ENCODE measurements at regions not wholly inside any gene's neighbourhood (a gene's known extent, or its start where the extent isn't known, plus 50 kb on each side); places are given as distances from the start of the nearest gene placed in this dataset.

DNA sequence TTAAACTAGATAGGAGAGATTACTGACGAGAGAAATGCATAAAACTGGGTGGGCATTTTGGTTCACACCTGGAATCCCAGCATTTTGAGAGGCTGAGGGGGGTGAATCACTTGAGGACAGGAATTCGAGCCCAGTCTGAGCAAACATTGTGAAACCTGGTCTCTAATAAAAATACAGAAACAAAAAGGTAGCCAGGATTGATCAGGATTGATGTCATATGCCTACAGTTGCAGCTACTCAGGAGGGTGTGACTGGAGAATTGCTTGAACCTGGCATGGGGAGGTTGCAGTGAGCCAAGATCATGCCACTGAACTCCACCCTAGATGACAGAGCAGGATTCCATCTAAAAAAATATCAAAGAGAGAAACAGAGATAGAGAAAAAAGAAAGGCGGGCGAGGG lies 751.7 kb upstream of the AMELY start:
- TF ChIP-seq, protein P1, sequence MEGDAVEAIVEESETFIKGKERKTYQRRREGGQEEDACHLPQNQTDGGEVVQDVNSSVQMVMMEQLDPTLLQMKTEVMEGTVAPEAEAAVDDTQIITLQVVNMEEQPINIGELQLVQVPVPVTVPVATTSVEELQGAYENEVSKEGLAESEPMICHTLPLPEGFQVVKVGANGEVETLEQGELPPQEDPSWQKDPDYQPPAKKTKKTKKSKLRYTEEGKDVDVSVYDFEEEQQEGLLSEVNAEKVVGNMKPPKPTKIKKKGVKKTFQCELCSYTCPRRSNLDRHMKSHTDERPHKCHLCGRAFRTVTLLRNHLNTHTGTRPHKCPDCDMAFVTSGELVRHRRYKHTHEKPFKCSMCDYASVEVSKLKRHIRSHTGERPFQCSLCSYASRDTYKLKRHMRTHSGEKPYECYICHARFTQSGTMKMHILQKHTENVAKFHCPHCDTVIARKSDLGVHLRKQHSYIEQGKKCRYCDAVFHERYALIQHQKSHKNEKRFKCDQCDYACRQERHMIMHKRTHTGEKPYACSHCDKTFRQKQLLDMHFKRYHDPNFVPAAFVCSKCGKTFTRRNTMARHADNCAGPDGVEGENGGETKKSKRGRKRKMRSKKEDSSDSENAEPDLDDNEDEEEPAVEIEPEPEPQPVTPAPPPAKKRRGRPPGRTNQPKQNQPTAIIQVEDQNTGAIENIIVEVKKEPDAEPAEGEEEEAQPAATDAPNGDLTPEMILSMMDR (IDR thresholded peaks at IDR 0.05), result no peak
- no peak for TF ChIP-seq POLR2A (IDR thresholded peaks at IDR 0.05)
